Limb (tissue), 2 donors: ENCODE measurements at regions not wholly inside any gene's neighbourhood (a gene's known extent, or its start where the extent isn't known, plus 50 kb on each side); places are given as distances from the start of the nearest gene placed in this dataset.

Experiments used
- DNase-seq, 2 donors: peaks; one replicate each; pipeline ENCODE4 v3.0.0-alpha.2; 2016; ENCODE audit errors: extremely low spot score in 2 of 2

DNA sequence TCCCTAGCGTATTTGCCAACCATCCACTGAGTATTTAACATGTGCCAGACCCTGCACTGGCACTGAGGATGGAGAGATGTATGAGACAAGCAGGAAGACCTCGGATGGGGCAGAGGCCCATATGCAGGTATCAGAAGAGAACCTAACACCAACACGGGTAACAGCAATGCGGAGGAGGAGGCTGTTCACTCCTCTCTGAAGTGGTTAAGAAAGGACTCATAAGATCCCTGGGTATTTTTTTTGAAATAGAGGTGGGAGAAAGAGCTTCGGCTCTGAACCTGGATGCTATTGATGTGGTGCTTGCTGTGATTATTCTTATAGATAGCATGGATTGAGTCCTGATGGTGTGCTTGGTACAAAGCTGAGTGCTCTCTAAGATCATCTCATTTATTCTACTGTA lies 418.3 kb downstream of the LPIN1 start:
- no peak for DNase-seq

DNA sequence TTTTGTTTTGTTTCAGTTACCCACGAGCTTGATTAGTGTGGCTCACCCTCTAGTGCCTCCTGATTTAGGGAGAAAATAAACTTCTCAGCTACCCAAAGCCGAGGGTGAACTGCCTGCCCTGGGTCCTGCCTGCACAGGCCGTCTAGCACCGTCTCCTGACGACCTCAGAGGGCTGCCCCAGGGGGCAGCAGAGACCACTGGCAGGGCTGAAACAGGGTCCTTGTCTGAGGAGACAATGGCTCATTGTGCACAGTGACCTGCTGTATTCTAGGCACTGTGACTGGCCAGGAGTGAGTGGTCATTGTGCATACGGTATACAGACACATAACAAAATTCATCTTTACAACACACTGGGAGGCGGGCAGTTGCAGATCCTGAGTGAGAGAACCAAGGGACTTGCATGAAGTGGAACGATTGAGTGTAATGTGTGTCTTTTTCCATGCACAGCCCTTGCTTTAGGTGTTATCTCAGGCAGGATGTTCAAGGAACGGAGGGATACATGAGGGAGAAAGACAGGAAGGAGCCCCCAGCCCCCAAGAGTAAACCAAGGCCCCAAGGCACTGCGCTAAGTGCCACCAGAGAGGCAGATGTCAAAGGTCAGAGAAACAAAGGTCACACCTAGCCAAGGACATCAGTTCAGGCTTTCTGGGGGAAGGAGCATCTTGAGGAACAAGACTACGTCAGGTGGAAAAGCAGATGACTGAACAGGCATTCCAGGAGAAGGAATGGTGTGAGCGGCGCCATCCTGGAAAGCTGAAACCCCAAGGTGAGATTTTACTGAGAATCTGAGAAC lies 421.3 kb downstream of the LPIN1 start:
- DNase-seq: peak in 1 of 2 donors; percentile 51

DNA sequence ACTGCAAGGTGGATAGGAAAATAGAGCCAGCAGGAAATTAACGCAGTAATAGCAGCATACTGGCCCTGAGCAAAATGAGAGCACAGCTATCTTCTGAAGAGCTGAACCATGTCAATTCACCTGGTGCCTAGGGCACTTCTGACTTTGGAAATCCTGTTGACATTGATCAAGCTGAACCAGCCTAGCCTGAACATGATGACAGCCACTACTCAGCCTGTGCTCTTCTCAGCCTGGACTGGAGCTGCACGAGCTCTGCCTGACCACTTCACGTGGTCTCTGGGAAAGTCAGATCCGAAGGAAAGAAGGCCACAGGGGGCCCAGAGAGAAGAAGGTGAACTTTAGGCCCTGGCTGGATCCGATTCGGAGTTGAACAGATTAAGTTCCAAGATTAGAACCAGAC lies 421.9 kb downstream of the LPIN1 start:
- DNase-seq: no peak

DNA sequence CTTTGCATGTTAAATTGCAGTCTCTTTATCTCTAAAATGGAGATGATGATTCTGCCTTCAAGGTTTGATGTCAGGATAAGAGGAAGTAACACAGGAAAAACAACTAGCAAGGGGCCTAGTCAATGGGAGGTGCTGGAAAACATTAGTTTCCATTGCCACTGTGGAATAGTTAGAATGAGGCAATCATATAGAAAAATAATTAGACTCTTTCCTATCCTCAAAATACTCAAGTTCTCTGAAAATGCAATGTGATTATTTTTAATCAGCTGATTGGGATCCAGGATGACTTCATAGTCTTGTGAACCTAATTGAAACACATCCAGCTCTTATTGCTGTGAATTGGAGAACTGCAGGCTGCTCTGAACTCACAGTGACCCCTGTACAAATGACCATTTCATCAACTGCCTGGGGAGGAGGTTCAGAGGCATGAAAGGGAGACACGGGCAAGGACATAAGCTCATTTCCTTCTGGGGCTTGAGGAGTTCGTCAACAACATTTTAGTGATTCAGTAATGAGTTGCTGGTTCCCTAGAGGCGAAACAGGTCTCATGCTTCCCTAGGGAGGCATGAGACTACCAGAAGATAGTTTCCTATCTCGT lies 422.5 kb downstream of the LPIN1 start:
- DNase-seq: no peak

DNA sequence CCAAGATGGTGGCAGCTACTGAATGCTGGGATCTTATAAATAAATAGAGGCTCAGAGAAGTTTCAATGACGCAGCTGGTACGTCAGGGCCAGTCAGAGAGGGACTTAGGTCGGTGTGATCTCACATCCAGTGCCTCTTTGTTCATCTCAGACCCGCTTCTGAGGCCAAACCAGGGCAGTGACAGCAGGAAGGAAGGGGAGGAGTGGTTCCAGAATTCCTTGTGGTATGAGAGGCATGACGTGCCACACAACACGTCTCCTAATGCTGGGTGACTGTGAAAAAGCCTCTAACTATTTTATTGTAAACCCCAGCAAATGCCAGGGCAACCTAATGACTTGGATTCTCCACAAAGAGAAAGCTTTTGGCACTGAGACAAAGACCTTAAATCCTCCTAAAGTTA lies 423.3 kb downstream of the LPIN1 start:
- DNase-seq: peak in 1 of 2 donors; percentile 60

DNA sequence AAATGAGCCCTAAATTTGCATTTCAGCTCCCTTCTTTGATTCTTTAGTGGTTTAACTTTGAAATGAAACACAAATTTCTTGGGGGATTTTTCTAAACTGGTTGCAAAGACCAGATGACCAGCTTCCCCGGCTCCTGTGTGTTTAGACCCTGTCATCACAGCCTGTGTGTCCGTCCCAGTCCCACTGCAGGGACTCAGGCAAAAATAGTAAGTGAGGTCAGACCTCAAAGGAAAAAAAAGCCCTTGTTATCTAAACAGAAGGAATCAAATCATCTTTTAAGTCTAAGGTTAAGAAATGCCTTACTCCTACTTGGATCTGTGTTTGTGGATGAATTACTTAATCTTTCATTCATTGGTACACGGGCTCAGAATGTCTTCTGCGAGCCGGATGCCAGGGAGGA lies 423.7 kb downstream of the LPIN1 start:
- no peak for DNase-seq

DNA sequence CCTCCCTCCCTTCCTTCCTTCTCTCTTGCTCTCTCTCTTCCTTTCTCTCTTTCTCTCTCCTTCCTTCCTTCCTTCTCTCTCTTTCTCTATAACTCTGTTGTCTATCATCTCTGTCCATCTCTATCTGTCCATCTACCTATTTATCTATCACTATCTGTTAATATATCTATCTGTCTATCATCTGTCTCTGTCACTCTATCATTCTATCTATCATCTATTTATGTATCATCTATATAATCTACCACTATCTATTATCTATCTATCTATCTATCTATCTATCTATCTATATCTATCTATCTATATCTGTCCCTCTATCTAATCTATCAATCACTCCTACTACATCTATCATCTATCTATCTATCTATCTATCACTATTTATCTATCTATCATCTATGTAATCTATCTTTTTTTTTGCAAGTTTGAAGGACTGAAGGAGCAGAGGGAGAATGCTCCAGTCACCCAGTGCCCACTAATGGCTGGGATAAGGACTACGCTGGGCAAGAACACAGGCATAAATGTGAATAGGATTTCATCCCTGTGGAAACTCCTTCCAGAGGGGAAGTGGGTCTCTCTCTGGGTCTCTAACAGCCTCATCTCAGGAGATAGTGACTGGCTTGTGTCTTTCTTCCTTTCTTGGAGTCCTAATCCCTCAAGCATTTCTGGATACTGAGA lies 427.0 kb downstream of the LPIN1 start:
- DNase-seq: no peak

DNA sequence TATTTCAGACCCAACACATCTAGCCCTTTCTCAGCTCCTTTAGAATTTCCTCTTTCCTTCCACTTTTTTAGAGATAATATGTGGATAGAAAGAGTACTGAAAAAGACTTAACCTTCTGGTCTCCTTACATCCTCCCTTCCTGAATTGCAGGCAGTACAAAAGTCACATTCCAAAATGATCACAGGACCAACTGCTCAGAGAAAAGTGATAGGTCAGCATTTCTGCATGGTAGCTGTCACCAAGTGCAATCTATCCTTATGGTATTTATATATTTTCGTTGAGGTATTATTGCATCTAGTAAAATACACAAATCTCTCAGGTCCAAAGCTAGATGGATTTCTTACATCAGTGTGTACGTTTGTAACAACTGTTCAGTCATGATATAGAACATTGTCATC lies 427.5 kb downstream of the LPIN1 start:
- no peak for DNase-seq

DNA sequence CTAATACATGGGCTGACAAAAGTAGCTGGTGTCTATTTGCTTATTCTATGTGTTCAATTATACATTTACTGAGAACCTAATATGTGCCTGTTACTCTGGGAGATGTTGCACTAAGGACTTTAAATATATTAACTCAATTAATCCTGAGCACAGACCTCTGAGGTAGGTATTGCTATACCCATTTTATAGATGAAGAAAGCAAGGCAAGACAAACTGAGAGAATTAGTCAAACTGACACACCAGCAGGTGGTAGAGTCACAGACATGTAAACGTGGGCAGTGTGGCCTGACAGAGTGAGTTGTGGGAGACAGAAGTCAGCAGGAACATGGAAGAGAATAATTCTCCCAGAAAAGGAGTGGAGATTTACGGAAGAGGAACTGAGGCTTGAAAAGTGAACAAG lies 428.9 kb downstream of the LPIN1 start:
- DNase-seq: no peak

DNA sequence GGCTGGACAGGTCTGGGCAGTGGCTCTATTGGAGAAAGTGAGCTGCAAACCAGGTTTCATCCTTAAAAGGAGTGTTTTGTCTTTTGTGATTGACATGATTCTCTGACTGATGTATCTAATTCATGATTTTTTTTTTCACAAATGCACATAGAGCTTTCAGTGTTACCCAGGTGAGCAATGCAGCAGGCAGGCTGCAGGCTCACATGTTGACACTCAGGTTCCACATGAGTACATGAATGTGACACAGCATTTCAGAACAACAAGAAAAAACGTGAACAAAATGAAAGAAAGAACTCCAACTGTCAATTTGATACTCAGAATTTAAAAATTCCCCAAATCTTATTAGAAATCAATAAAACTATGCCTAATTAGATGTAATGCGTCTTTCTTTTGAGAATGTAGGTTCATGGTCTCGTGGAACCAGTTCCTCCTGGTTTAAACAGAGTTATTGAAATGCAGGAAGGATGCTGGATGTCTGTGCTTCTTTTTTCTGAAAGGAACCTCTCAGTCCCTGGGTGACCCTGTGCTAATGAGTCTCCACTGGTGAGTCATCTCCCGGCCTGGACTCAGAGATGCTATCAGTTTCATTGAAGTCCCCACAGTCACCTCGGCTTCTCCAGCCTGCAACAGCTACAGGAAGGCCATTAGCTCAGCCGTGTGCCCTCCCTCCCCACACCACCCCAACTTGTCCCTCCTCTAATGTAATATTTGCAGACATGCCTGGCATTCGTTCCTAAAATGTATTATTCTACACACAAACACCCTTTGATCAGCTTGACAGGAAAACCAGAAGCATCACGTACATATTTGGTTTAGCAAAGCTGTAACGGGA lies 430.4 kb downstream of the LPIN1 start:
- DNase-seq: peak in 1 of 2 donors; percentile 51

DNA sequence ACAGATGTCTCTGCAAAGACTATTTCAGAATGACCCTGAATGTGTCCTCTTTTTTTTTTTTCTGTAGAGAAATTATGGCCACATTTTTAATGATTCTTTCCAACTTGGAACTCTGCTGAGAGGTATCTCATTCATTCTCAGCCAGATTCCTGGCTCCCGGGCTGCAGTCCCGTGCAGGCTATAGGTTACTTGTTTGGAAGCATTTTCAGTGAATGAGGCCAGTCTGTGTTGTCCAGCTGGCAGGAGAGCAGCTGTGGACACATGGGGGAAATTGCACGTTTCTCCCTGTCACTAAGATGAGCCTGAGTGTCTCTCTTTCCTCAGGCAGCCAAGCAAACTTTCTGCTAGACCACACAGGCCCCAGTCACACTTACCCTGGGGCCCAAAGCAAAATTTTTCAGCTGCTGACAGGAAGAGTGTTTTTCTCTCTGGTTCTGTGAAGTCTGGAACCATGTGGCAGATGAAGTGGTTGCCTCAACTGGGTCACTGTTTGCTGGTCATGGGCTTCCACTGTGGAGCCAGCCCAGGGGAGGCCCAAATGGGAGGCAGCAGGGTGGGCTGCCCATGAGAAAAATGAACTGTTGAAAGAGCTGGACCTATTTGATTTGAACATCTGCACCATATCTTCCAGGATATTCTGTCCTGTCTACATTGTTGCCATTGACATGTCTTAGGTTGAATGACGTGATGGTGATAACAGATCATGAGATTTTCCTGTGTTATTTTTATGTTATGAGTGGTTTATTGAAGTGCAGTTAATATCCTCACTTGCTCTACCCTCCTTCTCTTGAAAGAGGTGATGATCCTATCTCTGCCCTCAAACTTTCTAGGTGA lies 431.2 kb downstream of the LPIN1 start:
- DNase-seq: peak; percentile 69 to 83

DNA sequence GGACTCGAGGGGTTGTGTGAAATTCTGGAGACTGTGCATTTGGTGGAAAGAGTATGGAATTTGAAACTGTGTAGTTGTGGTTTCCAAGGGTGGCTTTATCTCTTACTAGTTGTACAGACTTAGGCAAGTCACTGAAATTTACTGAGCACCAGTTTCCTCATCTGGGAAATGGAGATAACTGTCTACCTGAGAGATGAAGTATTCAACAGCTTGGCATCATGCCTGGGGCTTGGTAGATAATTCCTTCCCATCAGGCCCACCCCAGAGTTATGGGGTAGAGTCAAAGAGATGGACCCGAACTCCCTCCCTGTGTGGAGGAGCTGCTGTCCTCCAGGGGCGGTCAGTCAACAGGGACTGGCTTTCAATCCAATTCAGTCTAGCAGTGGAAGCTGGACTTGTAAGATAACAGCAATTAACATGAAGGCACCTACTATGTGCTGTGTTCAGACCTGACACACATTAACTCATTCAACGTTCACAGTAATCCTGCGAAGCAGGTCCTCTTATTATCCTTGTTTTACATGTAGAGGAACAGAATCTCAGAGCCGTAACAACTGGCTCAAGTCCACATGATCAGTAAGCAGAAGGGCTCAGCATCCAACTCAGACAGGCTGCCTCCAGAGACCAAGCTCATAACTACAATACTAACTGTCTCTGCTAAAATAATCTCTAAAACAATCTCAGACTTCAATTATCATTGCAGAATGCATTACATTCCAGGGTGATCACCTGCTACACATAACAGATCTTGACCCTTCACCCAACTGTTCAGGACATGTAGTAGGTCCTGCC lies 432.1 kb downstream of the LPIN1 start:
- no peak for DNase-seq

DNA sequence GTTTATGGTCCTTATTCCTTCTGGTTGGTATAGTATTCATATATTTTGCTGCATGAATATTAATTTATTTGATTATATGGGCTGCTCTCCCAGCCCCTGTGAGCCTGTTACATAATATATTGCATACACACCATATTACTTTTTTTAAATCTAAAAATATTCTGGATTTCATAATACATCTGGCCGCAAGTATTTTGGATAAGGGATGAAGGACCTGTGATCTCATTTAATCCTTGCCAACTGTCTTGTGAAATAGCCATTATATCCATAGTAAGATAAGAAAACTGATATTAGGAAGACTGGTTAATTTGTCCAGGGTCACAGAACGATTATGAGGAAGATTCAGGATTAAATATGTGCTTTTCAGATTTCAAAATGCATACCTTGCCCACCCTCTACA lies 433.6 kb downstream of the LPIN1 start:
- DNase-seq: no peak

DNA sequence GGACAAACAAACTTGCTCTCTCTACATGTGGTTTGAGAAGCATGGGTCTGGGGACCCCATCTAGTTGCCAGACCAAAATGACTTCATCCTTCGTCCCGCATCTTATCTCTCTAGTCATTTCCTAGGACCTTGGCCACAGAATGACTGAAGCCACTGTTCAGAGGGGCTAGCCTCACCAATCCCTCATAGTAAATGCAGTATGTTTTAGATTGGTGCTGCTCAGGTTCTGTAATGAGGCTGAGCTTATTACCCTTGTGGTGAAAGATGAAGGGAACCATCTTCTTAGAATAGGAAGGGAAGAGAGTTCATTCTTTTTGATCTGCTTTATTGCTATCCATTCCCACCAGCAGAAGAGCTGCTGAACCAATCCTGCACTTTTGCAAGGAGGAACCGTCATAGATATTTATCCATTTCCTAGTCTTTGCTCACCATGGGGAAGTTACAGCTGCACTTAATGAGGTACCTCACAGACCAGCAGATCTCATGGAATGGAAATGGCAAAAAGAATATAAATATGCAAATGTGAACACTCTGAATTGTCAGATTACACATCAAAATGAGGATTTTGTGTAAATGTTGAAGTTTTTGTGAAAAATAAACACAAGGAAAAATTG lies 436.7 kb downstream of the LPIN1 start:
- DNase-seq: no peak

DNA sequence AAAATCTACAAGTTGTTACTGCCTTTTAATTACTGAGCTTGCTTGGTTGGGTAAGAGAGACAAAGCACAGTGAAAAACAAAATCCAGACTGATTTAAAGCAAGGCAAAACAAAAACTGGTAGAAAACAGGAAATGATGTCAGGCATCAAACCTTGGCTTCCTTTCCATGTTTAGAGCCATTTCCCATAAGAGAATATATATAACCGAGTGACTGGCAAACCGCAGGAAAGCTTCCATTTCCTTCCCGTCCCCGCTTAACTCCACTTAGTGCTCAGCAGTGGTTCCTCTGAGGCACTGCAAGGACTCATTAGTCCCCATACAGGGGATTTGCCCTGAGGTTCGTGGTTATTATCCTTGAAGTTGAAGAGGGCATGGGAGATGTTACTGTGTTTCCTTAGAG lies 446.3 kb downstream of the LPIN1 start:
- DNase-seq: no peak

DNA sequence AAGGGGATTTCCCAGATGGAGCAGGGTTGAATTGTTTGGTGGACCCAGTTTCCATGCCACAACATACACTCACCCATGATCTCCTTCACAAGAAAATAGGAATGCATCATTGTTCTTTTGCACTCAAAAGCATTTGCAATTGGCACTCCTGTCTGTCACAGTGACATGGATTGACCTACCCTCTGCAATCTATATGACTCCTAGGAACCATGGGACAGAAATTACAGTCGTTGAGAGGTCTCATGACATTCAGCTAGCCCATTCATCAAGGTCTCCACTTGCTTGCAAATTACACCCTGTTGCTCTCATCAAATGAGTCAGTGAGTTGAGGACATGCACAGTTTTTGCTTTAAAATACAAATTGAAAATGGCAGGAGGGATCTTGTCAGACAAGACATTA lies 448.5 kb downstream of the LPIN1 start:
- DNase-seq: no peak

DNA sequence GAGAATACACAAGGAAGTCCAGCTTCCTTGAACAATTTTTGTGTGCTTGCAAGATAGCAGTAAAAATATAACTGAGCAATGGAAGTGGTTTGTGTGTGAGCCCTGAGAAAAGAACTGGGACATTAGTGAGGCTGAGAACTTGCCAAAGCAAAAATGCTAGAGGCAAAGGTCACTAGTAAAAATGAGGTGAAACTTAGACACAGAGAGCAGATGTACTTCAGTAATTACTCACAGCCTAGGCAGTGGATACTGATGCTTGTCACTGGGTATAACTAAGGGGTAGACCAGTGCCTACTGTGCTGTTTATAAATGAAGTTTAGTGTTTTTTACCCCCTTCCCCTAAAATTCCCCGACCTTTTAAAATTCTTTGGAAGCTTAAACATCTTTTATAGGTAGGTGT lies 450.1 kb downstream of the LPIN1 start:
- DNase-seq: no peak

DNA sequence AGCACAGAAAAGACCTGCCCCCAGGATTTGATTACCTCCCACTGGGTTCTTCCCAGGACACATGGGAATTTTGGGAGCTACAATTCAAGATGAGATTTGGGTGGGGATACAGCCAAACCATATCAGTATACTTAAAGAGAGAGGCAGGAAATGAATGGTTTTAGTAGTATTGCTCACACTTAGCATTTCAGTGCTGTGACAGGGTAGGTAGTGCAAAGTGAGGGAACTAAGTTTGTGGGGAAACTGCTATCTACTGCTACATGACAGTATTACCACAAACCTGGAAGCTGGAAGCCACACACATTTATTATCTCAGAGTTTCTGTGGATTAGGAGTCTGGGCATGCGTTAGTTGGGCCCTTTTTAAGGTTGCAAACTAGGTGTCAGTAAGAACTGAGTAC lies 450.7 kb downstream of the LPIN1 start:
- no peak for DNase-seq

DNA sequence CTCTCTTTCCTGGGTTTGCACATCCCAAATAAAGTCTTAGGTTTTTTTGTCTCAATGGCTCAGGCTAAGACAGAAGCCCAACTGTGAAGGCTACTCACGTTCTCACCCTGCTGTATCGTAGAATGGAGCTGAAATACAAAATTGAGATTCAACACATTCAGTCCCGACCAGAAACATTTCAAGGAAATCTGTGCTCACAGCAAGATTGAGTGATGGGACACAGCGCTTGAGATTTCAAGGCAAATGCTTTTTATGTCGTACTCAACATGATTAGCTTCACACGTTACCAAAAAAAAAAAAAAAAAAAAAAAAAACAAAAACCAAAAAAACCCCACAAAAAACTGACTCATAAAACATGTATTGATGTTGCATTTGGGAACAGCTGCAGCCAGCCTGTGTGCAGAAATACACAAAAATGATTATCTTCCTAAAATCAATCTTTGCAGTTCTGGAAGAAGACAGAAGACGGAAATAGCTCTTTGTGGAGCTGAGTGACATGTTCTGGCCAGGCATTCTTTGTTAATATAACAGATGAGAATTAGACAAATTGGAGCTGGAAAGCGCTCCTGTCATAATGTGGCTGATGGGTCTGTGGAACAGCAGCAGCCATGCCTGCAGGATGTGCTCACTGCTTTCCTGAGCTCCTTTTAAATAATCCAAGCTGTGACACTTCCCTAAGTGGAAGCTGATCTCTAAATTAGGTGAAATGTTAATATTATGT lies 453.2 kb downstream of the LPIN1 start:
- DNase-seq: no peak
